ENCODE measurements at regions not wholly inside any gene's neighbourhood (a gene's known extent, or its start where the extent isn't known, plus 50 kb on each side); places are given as distances from the start of the nearest gene placed in this dataset.

DNA sequence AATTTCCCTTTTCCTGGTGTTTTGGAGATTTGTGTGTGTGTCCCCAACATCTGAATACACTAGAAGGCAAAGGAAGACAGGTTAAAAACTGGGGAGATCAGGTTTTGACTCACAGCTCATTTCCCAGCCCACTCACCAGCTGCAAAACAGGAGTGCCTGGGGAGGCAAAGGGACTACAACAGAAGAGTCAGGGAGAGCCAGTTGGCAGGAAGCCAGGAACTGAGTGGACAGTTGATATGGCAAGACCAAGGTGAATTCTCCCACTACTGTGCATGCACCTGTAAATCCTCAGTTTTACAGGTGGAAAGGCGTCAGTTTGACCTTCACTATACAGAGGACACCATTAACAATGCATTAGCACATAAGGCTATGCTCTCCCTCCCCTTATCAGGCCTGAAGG is 901.5 kb upstream of the SEMA6D start (continued):
- TF ChIP-seq, protein P1, sequence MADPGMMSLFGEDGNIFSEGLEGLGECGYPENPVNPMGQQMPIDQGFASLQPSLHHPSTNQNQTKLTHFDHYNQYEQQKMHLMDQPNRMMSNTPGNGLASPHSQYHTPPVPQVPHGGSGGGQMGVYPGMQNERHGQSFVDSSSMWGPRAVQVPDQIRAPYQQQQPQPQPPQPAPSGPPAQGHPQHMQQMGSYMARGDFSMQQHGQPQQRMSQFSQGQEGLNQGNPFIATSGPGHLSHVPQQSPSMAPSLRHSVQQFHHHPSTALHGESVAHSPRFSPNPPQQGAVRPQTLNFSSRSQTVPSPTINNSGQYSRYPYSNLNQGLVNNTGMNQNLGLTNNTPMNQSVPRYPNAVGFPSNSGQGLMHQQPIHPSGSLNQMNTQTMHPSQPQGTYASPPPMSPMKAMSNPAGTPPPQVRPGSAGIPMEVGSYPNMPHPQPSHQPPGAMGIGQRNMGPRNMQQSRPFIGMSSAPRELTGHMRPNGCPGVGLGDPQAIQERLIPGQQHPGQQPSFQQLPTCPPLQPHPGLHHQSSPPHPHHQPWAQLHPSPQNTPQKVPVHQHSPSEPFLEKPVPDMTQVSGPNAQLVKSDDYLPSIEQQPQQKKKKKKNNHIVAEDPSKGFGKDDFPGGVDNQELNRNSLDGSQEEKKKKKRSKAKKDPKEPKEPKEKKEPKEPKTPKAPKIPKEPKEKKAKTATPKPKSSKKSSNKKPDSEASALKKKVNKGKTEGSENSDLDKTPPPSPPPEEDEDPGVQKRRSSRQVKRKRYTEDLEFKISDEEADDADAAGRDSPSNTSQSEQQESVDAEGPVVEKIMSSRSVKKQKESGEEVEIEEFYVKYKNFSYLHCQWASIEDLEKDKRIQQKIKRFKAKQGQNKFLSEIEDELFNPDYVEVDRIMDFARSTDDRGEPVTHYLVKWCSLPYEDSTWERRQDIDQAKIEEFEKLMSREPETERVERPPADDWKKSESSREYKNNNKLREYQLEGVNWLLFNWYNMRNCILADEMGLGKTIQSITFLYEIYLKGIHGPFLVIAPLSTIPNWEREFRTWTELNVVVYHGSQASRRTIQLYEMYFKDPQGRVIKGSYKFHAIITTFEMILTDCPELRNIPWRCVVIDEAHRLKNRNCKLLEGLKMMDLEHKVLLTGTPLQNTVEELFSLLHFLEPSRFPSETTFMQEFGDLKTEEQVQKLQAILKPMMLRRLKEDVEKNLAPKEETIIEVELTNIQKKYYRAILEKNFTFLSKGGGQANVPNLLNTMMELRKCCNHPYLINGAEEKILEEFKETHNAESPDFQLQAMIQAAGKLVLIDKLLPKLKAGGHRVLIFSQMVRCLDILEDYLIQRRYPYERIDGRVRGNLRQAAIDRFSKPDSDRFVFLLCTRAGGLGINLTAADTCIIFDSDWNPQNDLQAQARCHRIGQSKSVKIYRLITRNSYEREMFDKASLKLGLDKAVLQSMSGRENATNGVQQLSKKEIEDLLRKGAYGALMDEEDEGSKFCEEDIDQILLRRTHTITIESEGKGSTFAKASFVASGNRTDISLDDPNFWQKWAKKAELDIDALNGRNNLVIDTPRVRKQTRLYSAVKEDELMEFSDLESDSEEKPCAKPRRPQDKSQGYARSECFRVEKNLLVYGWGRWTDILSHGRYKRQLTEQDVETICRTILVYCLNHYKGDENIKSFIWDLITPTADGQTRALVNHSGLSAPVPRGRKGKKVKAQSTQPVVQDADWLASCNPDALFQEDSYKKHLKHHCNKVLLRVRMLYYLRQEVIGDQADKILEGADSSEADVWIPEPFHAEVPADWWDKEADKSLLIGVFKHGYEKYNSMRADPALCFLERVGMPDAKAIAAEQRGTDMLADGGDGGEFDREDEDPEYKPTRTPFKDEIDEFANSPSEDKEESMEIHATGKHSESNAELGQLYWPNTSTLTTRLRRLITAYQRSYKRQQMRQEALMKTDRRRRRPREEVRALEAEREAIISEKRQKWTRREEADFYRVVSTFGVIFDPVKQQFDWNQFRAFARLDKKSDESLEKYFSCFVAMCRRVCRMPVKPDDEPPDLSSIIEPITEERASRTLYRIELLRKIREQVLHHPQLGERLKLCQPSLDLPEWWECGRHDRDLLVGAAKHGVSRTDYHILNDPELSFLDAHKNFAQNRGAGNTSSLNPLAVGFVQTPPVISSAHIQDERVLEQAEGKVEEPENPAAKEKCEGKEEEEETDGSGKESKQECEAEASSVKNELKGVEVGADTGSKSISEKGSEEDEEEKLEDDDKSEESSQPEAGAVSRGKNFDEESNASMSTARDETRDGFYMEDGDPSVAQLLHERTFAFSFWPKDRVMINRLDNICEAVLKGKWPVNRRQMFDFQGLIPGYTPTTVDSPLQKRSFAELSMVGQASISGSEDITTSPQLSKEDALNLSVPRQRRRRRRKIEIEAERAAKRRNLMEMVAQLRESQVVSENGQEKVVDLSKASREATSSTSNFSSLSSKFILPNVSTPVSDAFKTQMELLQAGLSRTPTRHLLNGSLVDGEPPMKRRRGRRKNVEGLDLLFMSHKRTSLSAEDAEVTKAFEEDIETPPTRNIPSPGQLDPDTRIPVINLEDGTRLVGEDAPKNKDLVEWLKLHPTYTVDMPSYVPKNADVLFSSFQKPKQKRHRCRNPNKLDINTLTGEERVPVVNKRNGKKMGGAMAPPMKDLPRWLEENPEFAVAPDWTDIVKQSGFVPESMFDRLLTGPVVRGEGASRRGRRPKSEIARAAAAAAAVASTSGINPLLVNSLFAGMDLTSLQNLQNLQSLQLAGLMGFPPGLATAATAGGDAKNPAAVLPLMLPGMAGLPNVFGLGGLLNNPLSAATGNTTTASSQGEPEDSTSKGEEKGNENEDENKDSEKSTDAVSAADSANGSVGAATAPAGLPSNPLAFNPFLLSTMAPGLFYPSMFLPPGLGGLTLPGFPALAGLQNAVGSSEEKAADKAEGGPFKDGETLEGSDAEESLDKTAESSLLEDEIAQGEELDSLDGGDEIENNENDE (IDR thresholded peaks at IDR 0.05; ENCODE audit: insufficient replicate concordance, low read length): no peak
- TF ChIP-seq TAF1 (IDR thresholded peaks at IDR 0.05; ENCODE audit: low read depth, low read length): no peak
- no peak for TF ChIP-seq NANOG (IDR thresholded peaks at IDR 0.05; ENCODE audit: insufficient read depth, low read depth, low read length, poor library complexity, severe bottlenecking)
- TF ChIP-seq, protein P2, sequence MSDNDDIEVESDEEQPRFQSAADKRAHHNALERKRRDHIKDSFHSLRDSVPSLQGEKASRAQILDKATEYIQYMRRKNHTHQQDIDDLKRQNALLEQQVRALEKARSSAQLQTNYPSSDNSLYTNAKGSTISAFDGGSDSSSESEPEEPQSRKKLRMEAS (IDR thresholded peaks at IDR 0.05): no peak
- TF ChIP-seq SIX5 (IDR thresholded peaks at IDR 0.05; ENCODE audit: low read depth, low read length): no peak
- no peak for TF ChIP-seq EGR1 (IDR thresholded peaks at IDR 0.05; ENCODE audit: borderline replicate concordance, low read depth, low read length)
- TF ChIP-seq, protein P3, sequence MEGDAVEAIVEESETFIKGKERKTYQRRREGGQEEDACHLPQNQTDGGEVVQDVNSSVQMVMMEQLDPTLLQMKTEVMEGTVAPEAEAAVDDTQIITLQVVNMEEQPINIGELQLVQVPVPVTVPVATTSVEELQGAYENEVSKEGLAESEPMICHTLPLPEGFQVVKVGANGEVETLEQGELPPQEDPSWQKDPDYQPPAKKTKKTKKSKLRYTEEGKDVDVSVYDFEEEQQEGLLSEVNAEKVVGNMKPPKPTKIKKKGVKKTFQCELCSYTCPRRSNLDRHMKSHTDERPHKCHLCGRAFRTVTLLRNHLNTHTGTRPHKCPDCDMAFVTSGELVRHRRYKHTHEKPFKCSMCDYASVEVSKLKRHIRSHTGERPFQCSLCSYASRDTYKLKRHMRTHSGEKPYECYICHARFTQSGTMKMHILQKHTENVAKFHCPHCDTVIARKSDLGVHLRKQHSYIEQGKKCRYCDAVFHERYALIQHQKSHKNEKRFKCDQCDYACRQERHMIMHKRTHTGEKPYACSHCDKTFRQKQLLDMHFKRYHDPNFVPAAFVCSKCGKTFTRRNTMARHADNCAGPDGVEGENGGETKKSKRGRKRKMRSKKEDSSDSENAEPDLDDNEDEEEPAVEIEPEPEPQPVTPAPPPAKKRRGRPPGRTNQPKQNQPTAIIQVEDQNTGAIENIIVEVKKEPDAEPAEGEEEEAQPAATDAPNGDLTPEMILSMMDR (IDR thresholded peaks at IDR 0.05; ENCODE audit: control extremely low read depth in 1 of 3, insufficient read depth in 1 of 3, low read depth in 1 of 3, low read length in 3 of 3): no peak
- TF ChIP-seq BRCA1 (IDR thresholded peaks at IDR 0.05; ENCODE audit: low read depth, low read length): no peak
- no peak for TF ChIP-seq RBBP5 (IDR thresholded peaks at IDR 0.05; ENCODE audit: borderline replicate concordance, low read depth, low read length)
- no peak for TF ChIP-seq CBX5 (IDR thresholded peaks at IDR 0.05; ENCODE audit: low read depth, low read length)

All from H1 (cell line).